ENCODE measurements at regions not wholly inside any gene's neighbourhood (a gene's known extent, or its start where the extent isn't known, plus 50 kb on each side); places are given as distances from the start of the nearest gene placed in this dataset.
"Not testable (repeated sequence)": the region's sequence is repeated elsewhere in the genome, so short reads cannot be mapped to it uniquely, and the experiment has no call there.

DNA sequence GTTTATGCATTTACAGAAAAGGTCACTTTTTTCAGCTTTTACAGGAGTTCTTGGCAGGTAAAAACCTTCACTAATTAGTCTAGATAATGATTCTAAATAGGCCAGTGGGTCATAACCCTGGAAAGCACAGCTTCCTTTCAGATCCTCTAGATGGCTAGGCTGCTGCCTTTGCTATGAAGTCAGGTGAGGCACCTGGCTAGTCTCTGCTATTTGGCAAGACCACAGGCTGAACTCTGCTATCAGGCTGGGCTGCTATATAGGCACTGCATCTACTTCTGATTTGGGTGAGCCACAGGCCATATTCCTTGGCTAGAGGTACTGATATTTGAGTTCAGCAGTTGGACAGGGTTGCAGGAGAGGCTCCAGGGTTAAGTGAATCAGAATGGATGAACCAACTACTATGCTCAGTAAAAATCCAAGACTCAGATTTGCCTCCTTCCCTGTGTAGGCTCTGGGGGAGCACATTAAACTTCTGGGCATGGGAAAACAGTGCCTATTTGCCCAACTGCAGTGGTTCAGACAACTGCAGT, 665.7 kb upstream of the TBL1XR1 start:
- no peak overlapping the region for H3K4me3 ChIP-seq
- no peak for TF ChIP-seq POLR2A (IDR thresholded peaks at IDR 0.05)
- TF ChIP-seq, protein P1, sequence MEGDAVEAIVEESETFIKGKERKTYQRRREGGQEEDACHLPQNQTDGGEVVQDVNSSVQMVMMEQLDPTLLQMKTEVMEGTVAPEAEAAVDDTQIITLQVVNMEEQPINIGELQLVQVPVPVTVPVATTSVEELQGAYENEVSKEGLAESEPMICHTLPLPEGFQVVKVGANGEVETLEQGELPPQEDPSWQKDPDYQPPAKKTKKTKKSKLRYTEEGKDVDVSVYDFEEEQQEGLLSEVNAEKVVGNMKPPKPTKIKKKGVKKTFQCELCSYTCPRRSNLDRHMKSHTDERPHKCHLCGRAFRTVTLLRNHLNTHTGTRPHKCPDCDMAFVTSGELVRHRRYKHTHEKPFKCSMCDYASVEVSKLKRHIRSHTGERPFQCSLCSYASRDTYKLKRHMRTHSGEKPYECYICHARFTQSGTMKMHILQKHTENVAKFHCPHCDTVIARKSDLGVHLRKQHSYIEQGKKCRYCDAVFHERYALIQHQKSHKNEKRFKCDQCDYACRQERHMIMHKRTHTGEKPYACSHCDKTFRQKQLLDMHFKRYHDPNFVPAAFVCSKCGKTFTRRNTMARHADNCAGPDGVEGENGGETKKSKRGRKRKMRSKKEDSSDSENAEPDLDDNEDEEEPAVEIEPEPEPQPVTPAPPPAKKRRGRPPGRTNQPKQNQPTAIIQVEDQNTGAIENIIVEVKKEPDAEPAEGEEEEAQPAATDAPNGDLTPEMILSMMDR (IDR thresholded peaks at IDR 0.05) = no peak
- no peak for DNase-seq
- peaks cover 0 to 20% (median 16%) of the 10 kb centered on the region in 3 donors for H3K9me3 ChIP-seq (replicated peaks in 1 of 3)
- intact Hi-C loops (cut with DNase I) = no loop called here
- H3K4me1 ChIP-seq (replicated peaks in 1 of 2) = no peaks in the 10 kb centered on the region
- no peak overlapping the region for H3K27ac ChIP-seq
- no peaks in the 10 kb centered on the region for H3K36me3 ChIP-seq (replicated peaks in 1 of 2)
- H3K27me3 ChIP-seq = no peaks in the 10 kb centered on the region

DNA sequence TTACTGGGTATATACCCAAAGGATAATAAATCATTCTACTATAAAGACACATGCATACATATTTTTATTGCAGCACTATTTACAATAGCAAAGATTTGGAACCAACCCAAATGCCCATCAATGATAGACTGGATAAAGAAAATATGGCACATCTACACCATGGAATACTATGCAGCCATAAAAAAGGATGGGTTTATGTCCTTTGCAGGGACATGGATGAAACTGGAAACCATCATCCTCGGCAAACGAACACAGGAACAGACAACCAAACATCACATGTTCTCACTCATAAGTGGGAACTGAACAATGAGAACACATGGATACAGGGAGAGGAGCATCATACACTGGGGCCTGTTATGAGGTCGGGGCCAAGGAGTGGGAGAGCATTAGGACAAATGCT, 665.0 kb upstream of the KCNMB2 start:
- H3K4me3 ChIP-seq; intact Hi-C loops (cut with DNase I); H3K27ac ChIP-seq; H3K4me1 ChIP-seq (replicated peaks in 1 of 2); H3K36me3 ChIP-seq (replicated peaks in 1 of 2); DNase-seq; H3K27me3 ChIP-seq; H3K9me3 ChIP-seq (replicated peaks in 1 of 3): not testable (repeated sequence)
- WGBS, 4 donors = 90 to 97% (median 93%) methylated on average over 3 of the region's 3 CpGs

DNA sequence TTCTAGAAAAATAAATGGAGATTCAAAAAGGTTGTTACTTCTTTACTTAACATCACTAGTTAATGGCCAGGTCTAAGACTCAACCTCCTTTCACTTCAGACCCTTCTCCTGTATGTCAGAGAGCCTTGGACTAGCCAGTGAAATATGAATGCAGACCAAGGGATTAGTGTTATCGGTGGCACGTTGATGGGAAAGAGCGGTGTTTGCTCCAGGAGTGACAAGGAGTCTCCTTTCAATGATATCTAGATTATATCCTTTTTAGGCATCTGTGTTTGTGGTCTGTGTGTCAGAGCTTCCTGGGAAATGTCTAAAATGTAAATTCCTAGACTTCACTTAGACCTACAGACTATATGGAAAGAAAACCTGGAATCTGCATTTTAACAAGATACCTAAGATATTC, 658.0 kb upstream of the KCNMB2 start:
- DNase-seq = no peak
- intact Hi-C loops (cut with DNase I) = no loop called here
- Histone ChIP-seq H3K4me1 (replicated peaks in 1 of 2) (no peaks in the 10 kb centered on the region), H3K36me3 (replicated peaks in 1 of 2) (no peaks in the 10 kb centered on the region), H3K27ac (no peak overlapping the region), H3K9me3 (replicated peaks in 1 of 3) (no peaks in the 10 kb centered on the region), H3K4me3 (no peak overlapping the region), H3K27me3 (no peaks in the 10 kb centered on the region)
- WGBS, 4 donors = 91 to 98% (median 96%) methylated on average over 3 of the region's 3 CpGs
- TF ChIP-seq, protein P1 (IDR thresholded peaks at IDR 0.05) = no peak
- TF ChIP-seq POLR2A (IDR thresholded peaks at IDR 0.05) = no peak

DNA sequence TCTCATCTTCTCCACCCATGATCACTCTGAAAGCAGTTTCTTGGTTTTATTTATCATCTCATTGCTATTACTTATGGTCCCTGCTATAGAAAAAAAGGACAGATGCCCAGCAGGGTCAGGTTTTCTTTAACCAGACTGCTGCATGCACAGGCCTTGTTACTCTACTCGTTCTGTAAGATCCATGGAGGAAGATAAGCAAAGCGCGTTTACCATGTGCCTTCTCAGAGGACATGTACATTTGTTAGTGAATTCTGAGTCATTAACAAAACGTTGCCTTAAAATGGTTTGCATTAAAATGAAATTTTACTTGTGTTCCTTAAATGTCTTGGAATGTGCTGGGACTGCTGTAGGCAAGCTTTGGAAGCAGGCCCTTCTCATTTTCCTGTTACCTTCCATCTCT, 657.3 kb upstream of the KCNMB2 start:
- Histone ChIP-seq H3K36me3 (replicated peaks in 1 of 2) (no peaks in the 10 kb centered on the region), H3K9me3 (replicated peaks in 1 of 3) (no peaks in the 10 kb centered on the region), H3K27ac (no peak overlapping the region), H3K27me3 (no peaks in the 10 kb centered on the region), H3K4me1 (replicated peaks in 1 of 2) (no peaks in the 10 kb centered on the region), H3K4me3 (no peak overlapping the region)
- intact Hi-C loops (cut with DNase I) = no loop called here
- no peak for DNase-seq
- no peak for TF ChIP-seq POLR2A (IDR thresholded peaks at IDR 0.05)
- TF ChIP-seq, protein P1 (IDR thresholded peaks at IDR 0.05) = no peak
- WGBS, 4 donors = 85 to 91% (median 89%) methylated on average over 4 of the region's 4 CpGs

DNA sequence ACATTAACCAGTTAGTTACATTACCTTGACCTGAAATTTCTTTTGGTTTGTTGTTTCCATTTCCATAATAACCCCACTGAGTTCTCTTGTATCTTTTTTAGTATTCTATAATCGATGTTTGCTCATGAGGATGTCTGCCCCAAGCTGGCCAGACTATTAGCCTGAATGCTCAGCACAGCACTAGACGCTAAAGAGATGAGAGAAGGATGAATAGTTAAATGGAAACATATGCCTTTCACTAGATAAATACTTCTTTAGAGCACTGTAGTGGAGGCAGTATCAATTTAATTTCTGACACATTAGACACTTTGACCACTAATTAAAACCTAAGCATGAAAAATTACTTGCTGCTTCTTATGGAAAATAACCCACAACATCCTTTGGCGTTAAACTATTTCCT, 654.9 kb upstream of the KCNMB2 start:
- no peak for TF ChIP-seq POLR2A (IDR thresholded peaks at IDR 0.05)
- TF ChIP-seq, protein P1 (IDR thresholded peaks at IDR 0.05) = no peak
- H3K4me1 ChIP-seq (replicated peaks in 1 of 2) = no peaks in the 10 kb centered on the region
- intact Hi-C loops (cut with DNase I) = no loop called here
- H3K27ac ChIP-seq = no peak overlapping the region
- no peak for DNase-seq
- no peaks in the 10 kb centered on the region for H3K9me3 ChIP-seq (replicated peaks in 1 of 3)
- no peak overlapping the region for H3K4me3 ChIP-seq
- 78 to 91% (median 85%) methylated on average over 3 of the region's 3 CpGs for WGBS, 4 donors
- H3K36me3 ChIP-seq (replicated peaks in 1 of 2) = no peaks in the 10 kb centered on the region
- H3K27me3 ChIP-seq = no peaks in the 10 kb centered on the region

All from adrenal gland (tissue), 9 donors.